Liver (tissue), 8 donors: ENCODE measurements at regions not wholly inside any gene's neighbourhood (a gene's known extent, or its start where the extent isn't known, plus 50 kb on each side); places are given as distances from the start of the nearest gene placed in this dataset.

Experiments used
- DNase-seq: peaks from one replicate; pipeline ENCODE4 v3.0.0-alpha.2; 2017; ENCODE audit warnings: low spot score
- H3K27ac ChIP-seq, 2 donors: one replicate each; pipeline ENCODE4 v1.7.0; 2013; ENCODE audit warnings: inconsistent platforms in 2 of 2, low read length in 2 of 2, control low read depth in 1 of 2, low read depth in 1 of 2, mild to moderate bottlenecking in 1 of 2
- H3K27me3 ChIP-seq, 4 donors: one replicate each; pipeline versions ENCODE4 v1.6.1 to v1.7.0; 2013; ENCODE audit warnings: low read length in 3 of 4, inconsistent platforms in 1 of 4, mild to moderate bottlenecking in 1 of 4, moderate library complexity in 1 of 4; ENCODE audit not compliant: control insufficient read depth in 4 of 4, insufficient read depth in 4 of 4
- H3K36me3 ChIP-seq, 4 donors: one replicate each; pipeline versions ENCODE4 v1.6.1 to v1.7.0; 2013; ENCODE audit warnings: low read length in 3 of 4, mild to moderate bottlenecking in 3 of 4, low read depth in 1 of 4, moderate library complexity in 1 of 4; ENCODE audit not compliant: control insufficient read depth in 4 of 4, insufficient read depth in 3 of 4
- H3K4me1 ChIP-seq, 4 donors: one replicate each; pipeline versions ENCODE4 v1.6.1 to v1.7.0; 2013; ENCODE audit warnings: low read length in 3 of 4, mild to moderate bottlenecking in 3 of 4, moderate library complexity in 1 of 4; ENCODE audit not compliant: control insufficient read depth in 4 of 4, insufficient read depth in 4 of 4
- H3K4me3 ChIP-seq, 3 donors: one replicate each; pipeline versions ENCODE4 v1.6.1 to v1.7.0; 2013; ENCODE audit warnings: low read length in 3 of 3, control low read depth in 1 of 3, low read depth in 1 of 3, mild to moderate bottlenecking in 1 of 3
- H3K9ac ChIP-seq, 2 donors: one replicate each; pipeline ENCODE4 v1.7.0; 2013; ENCODE audit warnings: low read length in 2 of 2, mild to moderate bottlenecking in 2 of 2, moderate library complexity in 2 of 2, control low read depth in 1 of 2, low read depth in 1 of 2
- H3K9me3 ChIP-seq, 4 donors: one replicate each; pipeline versions ENCODE4 v1.6.1 to v1.7.0; 2013; ENCODE audit warnings: low read length in 3 of 4; ENCODE audit not compliant: control insufficient read depth in 4 of 4
- FOXA1 ChIP-seq: IDR thresholded peaks from 2 replicates; pipeline ENCODE4 v1.6.1; 2016; ENCODE audit warnings: antibody characterized with exemption
- FOXA2 ChIP-seq: IDR thresholded peaks from 2 replicates; pipeline ENCODE4 v1.6.1; 2016; ENCODE audit warnings: antibody characterized with exemption
- GABPA ChIP-seq, 2 donors: IDR thresholded peaks in 1 of 2; conservative IDR thresholded peaks in 1 of 2; 2 replicates each; pipeline ENCODE4 v1.6.1; 2016; ENCODE audit warnings: antibody characterized with exemption in 2 of 2, mild to moderate bottlenecking in 1 of 2, moderate library complexity in 1 of 2
- HNF4A ChIP-seq, 2 donors: conservative IDR thresholded peaks; 2 replicates each; pipeline ENCODE4 v1.6.1; 2016; ENCODE audit warnings: antibody characterized with exemption in 2 of 2, mild to moderate bottlenecking in 2 of 2
- JUND ChIP-seq, 2 donors: IDR thresholded peaks; 2 replicates each; pipeline ENCODE4 v1.6.1; 2016; ENCODE audit warnings: antibody characterized with exemption in 2 of 2
- RAD21 ChIP-seq, 2 donors: IDR thresholded peaks; 2 replicates each; pipeline ENCODE4 v1.6.1; 2016; ENCODE audit warnings: antibody characterized with exemption in 2 of 2, mild to moderate bottlenecking in 2 of 2
- RXRA ChIP-seq, 2 donors: IDR thresholded peaks; 2 replicates each; pipeline ENCODE4 v1.6.1; 2017 to 2018; ENCODE audit warnings: antibody characterized with exemption in 2 of 2, mild to moderate bottlenecking in 1 of 2
- TAF1 ChIP-seq: conservative IDR thresholded peaks from 2 replicates; pipeline ENCODE4 v1.6.1; 2016; ENCODE audit warnings: antibody characterized with exemption, mild to moderate bottlenecking
- YY1 ChIP-seq: IDR thresholded peaks from 2 replicates; pipeline ENCODE4 v1.6.1; 2016; ENCODE audit warnings: antibody characterized with exemption, mild to moderate bottlenecking
- WGBS: extraction: QIAGEN DNeasy Blood & Tissue Kit; methylation state at CpG from one replicate; pipeline ENCODE4 v1.1.7; 2013; 5-methylcytosine and 5-hydroxymethylcytosine counted together
- TF ChIP-seq, protein P1 (sequence below): fragments of 150-350 bp; IDR thresholded peaks from 2 replicates; pipeline ENCODE4 v1.5.1; 2017; ENCODE audit warnings: improper control_type of control experiment, low read depth, low read length; ENCODE audit not compliant: missing input control
- TF ChIP-seq, protein P2 (sequence below): IDR thresholded peaks from 2 replicates; pipeline ENCODE4 v1.6.1; 2016; ENCODE audit warnings: antibody characterized with exemption
- TF ChIP-seq, protein P3 (sequence below): IDR thresholded peaks from 2 replicates; pipeline ENCODE4 v1.6.1; 2016; ENCODE audit warnings: antibody characterized with exemption, mild to moderate bottlenecking
- donor health status: healthy.
- donor health status: healthy.
- donor health status: healthy.
- donor health status: healthy.
- donor health status: healthy.

GRCh38 chr11:34791780-34792542 lies 124.2 kb downstream of the APIP start:
- Histone ChIP-seq H3K27ac (peak overlapping the region in 1 of 2 donors; percentile 14), H3K4me3 (no peak overlapping the region), H3K9me3 (no peaks in the 10 kb centered on the region), H3K9ac (no peak overlapping the region), H3K27me3 (no peaks in the 10 kb centered on the region), H3K36me3 (no peaks in the 10 kb centered on the region), H3K4me1 (peaks cover 1 to 26% (median 10%) of the 10 kb centered on the region in 4 donors)
- no peak for DNase-seq
- TF ChIP-seq JUND (IDR thresholded peaks at IDR 0.05), result no peak
- WGBS, result 71% methylated on average over 5 of the region's 5 CpGs

GRCh38 chr11:34790620-34791019 lies 125.6 kb downstream of the APIP start:
- Histone ChIP-seq H3K27me3 (no peaks in the 10 kb centered on the region), H3K27ac (no peak overlapping the region), H3K4me3 (no peak overlapping the region), H3K9me3 (no peaks in the 10 kb centered on the region), H3K4me1 (peaks cover 1 to 26% (median 11%) of the 10 kb centered on the region in 4 donors), H3K9ac (no peak overlapping the region), H3K36me3 (no peaks in the 10 kb centered on the region)
- DNase-seq, result no peak
- TF ChIP-seq RXRA (IDR thresholded peaks at IDR 0.05), result no peak
- TF ChIP-seq RAD21 (IDR thresholded peaks at IDR 0.05), result peak in 1 of 2 donors; percentile 47
- WGBS, result 90% methylated on average over 3 of the region's 3 CpGs

GRCh38 chr11:34789196-34789834 lies 126.9 kb downstream of the APIP start:
- Histone ChIP-seq H3K27me3 (no peaks in the 10 kb centered on the region), H3K9me3 (no peaks in the 10 kb centered on the region), H3K36me3 (no peaks in the 10 kb centered on the region), H3K27ac (no peak overlapping the region), H3K4me1 (peaks cover 5 to 34% (median 18%) of the 10 kb centered on the region in 4 donors), H3K4me3 (no peak overlapping the region), H3K9ac (no peak overlapping the region)
- 78% methylated on average over 4 of the region's 4 CpGs for WGBS
- TF ChIP-seq FOXA2, result no peak
- TF ChIP-seq HNF4A (conservative IDR thresholded peaks at IDR 0.05), result no peak
- TF ChIP-seq TAF1, result no peak
- TF ChIP-seq, protein P1, sequence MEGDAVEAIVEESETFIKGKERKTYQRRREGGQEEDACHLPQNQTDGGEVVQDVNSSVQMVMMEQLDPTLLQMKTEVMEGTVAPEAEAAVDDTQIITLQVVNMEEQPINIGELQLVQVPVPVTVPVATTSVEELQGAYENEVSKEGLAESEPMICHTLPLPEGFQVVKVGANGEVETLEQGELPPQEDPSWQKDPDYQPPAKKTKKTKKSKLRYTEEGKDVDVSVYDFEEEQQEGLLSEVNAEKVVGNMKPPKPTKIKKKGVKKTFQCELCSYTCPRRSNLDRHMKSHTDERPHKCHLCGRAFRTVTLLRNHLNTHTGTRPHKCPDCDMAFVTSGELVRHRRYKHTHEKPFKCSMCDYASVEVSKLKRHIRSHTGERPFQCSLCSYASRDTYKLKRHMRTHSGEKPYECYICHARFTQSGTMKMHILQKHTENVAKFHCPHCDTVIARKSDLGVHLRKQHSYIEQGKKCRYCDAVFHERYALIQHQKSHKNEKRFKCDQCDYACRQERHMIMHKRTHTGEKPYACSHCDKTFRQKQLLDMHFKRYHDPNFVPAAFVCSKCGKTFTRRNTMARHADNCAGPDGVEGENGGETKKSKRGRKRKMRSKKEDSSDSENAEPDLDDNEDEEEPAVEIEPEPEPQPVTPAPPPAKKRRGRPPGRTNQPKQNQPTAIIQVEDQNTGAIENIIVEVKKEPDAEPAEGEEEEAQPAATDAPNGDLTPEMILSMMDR, result no peak
- TF ChIP-seq YY1, result no peak
- TF ChIP-seq, protein P2, sequence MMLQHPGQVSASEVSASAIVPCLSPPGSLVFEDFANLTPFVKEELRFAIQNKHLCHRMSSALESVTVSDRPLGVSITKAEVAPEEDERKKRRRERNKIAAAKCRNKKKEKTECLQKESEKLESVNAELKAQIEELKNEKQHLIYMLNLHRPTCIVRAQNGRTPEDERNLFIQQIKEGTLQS, result no peak
- TF ChIP-seq GABPA (IDR thresholded peaks at IDR 0.05 in 1 of 2, conservative IDR thresholded peaks at IDR 0.05 in 1 of 2), result no peak
- no peak for TF ChIP-seq RAD21 (IDR thresholded peaks at IDR 0.05)
- TF ChIP-seq, protein P3, sequence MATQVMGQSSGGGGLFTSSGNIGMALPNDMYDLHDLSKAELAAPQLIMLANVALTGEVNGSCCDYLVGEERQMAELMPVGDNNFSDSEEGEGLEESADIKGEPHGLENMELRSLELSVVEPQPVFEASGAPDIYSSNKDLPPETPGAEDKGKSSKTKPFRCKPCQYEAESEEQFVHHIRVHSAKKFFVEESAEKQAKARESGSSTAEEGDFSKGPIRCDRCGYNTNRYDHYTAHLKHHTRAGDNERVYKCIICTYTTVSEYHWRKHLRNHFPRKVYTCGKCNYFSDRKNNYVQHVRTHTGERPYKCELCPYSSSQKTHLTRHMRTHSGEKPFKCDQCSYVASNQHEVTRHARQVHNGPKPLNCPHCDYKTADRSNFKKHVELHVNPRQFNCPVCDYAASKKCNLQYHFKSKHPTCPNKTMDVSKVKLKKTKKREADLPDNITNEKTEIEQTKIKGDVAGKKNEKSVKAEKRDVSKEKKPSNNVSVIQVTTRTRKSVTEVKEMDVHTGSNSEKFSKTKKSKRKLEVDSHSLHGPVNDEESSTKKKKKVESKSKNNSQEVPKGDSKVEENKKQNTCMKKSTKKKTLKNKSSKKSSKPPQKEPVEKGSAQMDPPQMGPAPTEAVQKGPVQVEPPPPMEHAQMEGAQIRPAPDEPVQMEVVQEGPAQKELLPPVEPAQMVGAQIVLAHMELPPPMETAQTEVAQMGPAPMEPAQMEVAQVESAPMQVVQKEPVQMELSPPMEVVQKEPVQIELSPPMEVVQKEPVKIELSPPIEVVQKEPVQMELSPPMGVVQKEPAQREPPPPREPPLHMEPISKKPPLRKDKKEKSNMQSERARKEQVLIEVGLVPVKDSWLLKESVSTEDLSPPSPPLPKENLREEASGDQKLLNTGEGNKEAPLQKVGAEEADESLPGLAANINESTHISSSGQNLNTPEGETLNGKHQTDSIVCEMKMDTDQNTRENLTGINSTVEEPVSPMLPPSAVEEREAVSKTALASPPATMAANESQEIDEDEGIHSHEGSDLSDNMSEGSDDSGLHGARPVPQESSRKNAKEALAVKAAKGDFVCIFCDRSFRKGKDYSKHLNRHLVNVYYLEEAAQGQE, result no peak
- no peak for TF ChIP-seq FOXA1
- DNase-seq, result no peak
